Ishikawa (cell line): ENCODE measurements at regions not wholly inside any gene's neighbourhood (a gene's known extent, or its start where the extent isn't known, plus 50 kb on each side); places are given as distances from the start of the nearest gene placed in this dataset.

ENCODE experiments used
- CEBPB ChIP-seq: IDR thresholded peaks from 2 replicates; pipeline ENCODE4 v1.6.1; 2012
- CREB1 ChIP-seq: IDR thresholded peaks from 2 replicates; pipeline ENCODE4 v1.6.1; 2012; ENCODE audit warnings: low read depth
- EGR1 ChIP-seq: IDR thresholded peaks from 2 replicates; pipeline ENCODE4 v1.6.1; 2012
- EP300 ChIP-seq: IDR thresholded peaks from 2 replicates; pipeline ENCODE4 v1.6.1; 2012; ENCODE audit warnings: borderline replicate concordance
- FOXM1 ChIP-seq: IDR thresholded peaks from 2 replicates; pipeline ENCODE4 v1.6.1; 2012; ENCODE audit warnings: low read depth, borderline replicate concordance
- MAX ChIP-seq: IDR thresholded peaks from 2 replicates; pipeline ENCODE4 v1.6.1; 2012
- NFIC ChIP-seq: IDR thresholded peaks from 2 replicates; pipeline ENCODE4 v1.6.1; 2012
- RAD21 ChIP-seq: IDR thresholded peaks from 2 replicates; pipeline ENCODE4 v1.6.1; 2012; ENCODE audit warnings: low read depth
- REST ChIP-seq: IDR thresholded peaks from 2 replicates; pipeline ENCODE4 v1.6.1; 2012; ENCODE audit warnings: low read depth, mild to moderate bottlenecking
- TAF1 ChIP-seq: IDR thresholded peaks from 2 replicates; pipeline ENCODE4 v1.6.1; 2012; ENCODE audit warnings: low read depth, mild to moderate bottlenecking
- TCF12 ChIP-seq: IDR thresholded peaks from 2 replicates; pipeline ENCODE4 v1.6.1; 2012; ENCODE audit warnings: low read depth
- TEAD4 ChIP-seq: IDR thresholded peaks from 2 replicates; pipeline ENCODE4 v1.6.1; 2012
- YY1 ChIP-seq: IDR thresholded peaks from 2 replicates; pipeline ENCODE4 v1.6.1; 2012; ENCODE audit warnings: low read depth
- ZBTB7A ChIP-seq: IDR thresholded peaks from 2 replicates; pipeline ENCODE4 v1.6.1; 2012; ENCODE audit warnings: low read depth
- TF ChIP-seq, protein P1 (sequence below): IDR thresholded peaks from 2 replicates; pipeline ENCODE4 v1.6.1; 2012

DNA sequence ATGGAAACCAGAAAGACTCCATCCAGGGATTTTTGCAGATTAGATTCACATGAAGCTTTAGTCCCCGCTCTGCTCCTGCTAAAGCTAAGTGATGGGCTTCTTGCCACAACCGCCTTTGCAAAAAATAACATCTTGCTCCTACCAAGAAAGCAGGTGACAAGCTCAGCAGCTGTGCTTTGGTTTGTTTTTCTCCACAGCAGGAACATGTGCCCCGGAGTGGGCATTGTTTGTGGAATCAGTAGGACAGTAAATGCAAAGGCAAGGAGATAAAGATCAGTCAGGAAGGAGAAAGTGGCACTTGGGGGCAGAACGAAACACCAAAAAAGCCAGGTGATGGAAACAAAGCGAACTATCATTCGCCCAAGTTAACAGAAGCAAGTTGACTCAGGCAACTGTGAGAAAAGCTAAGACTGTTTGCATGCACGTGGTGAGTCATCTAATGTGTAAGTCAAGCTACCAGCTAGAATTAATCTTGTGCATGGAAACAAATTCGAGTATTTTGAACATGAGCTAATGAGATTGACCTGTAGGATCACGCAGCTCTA lies 165.5 kb upstream of the PLXNC1 start:
- TF ChIP-seq MAX (no peak), RAD21 (no peak), CREB1 (no peak), TCF12 (no peak), EP300 (no peak), EGR1 (no peak)

DNA sequence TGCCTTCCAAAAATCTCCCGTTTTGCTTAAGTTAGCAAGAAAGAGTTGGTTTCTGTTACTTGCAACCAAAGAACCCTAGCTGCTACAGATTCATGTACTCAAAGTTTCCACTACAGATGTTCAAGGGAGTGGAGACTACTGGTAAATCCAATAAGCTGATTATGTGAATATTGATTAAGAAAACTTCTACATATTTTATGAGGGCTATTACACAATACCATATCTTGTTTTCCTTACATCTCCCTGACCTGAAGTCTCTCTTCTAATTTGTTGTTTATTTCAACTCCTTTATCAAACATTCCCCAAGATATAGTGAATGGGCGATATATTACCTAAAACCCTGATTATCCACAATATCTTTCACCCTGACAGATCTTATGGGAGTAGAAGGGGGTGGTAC lies 164.4 kb upstream of the PLXNC1 start:
- TF ChIP-seq NFIC (no peak), CEBPB (no peak), TCF12 (no peak), EGR1 (no peak), MAX (no peak), REST (no peak), CREB1 (no peak), TEAD4 (no peak), EP300 (no peak), YY1 (no peak), RAD21 (no peak), FOXM1 (no peak), ZBTB7A (no peak), TAF1 (no peak)
- TF ChIP-seq, protein P1, sequence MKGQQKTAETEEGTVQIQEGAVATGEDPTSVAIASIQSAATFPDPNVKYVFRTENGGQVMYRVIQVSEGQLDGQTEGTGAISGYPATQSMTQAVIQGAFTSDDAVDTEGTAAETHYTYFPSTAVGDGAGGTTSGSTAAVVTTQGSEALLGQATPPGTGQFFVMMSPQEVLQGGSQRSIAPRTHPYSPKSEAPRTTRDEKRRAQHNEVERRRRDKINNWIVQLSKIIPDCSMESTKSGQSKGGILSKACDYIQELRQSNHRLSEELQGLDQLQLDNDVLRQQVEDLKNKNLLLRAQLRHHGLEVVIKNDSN: no peak

- TF ChIP-seq MAX: no peak
Observed at GRCh38 chr12:93989949-93990348, 158.4 kb upstream of the PLXNC1 start.

GRCh38 chr12:93990832-93991803 lies 157.3 kb upstream of the PLXNC1 start:
- TF ChIP-seq FOXM1: no peak
- TF ChIP-seq, protein P1: no peak
- TF ChIP-seq ZBTB7A: no peak
- TF ChIP-seq TAF1: no peak
- no peak for TF ChIP-seq REST
- TF ChIP-seq TEAD4: no peak
- TF ChIP-seq CEBPB: no peak
- no peak for TF ChIP-seq NFIC
- TF ChIP-seq EP300: no peak
- no peak for TF ChIP-seq CREB1
- TF ChIP-seq YY1: no peak
- TF ChIP-seq RAD21: no peak
- TF ChIP-seq EGR1: no peak
- no peak for TF ChIP-seq TCF12
- no peak for TF ChIP-seq MAX

DNA sequence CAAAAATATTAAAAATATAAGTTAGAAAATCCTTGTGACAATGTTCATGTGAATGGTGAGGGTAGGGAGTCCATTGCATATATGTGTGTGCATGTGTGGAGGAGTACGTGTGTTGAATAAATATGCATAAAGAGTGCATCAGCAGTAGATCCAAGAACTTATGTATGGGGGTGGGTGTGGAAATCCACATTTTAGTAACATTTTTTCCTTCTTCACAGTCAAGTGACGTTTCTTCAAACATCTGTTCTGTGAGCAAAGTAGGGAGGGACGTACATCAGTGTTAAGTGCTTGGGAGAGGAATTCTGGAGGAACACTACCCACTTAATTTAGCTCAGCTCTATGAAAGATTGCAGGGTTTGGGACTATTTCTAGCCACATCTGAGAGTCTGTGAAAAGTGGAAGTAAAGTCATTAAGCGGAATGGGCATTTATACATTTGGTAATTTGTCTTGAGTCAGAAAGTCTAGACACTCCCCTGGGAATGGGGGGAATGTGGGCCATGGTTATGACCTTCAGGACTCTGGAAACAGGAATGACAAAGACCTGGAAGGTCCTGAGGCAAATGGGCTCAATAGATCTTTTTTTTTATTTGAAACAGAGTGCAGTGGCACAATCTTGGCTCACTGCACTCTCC lies 156.4 kb upstream of the PLXNC1 start:
- TF ChIP-seq NFIC: no peak
- TF ChIP-seq CEBPB: no peak
- no peak for TF ChIP-seq ZBTB7A
- no peak for TF ChIP-seq TEAD4
- TF ChIP-seq YY1: no peak
- no peak for TF ChIP-seq CREB1
- TF ChIP-seq TAF1: no peak
- no peak for TF ChIP-seq TCF12
- TF ChIP-seq, protein P1: no peak
- TF ChIP-seq EP300: no peak
- no peak for TF ChIP-seq RAD21
